ENCODE measurements at regions not wholly inside any gene's neighbourhood (a gene's known extent, or its start where the extent isn't known, plus 50 kb on each side); places are given as distances from the start of the nearest gene placed in this dataset.

DNA sequence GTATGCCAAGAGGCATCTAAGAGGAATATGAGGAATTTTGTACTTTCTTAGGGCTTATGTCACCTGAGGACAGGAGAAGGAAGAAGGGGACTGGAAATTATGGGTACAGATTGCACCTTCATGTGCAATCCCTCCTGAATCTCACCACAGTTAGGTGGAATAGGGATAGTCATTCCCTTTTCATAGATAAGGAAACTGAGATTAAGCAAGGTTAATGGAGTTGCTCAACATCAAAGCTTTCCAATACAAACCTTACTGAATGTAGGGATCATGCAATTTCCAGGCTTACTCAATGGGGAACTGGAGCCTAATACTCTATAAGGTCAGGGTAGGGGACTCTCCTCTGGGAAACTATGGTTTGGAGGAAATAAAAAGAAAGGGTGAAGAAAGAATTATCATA lies 133.0 kb downstream of the C11orf87 start:
- Histone ChIP-seq H3K36me3 (ENCODE audit: low read depth) (no peaks in the 10 kb centered on the region), H3K79me2 (ENCODE audit: low read depth) (no peaks in the 10 kb centered on the region), H3K4me1 (replicated peaks; ENCODE audit: insufficient read depth) (no peaks in the 10 kb centered on the region), H3K9me2 (ENCODE audit: insufficient read depth) (0 out of 2 replicates have a peak, but pooled peaks cover 5% of the 10 kb centered on the region), H3K27ac (no peak overlapping the region), H3K27me3 (ENCODE audit: insufficient read depth, low read depth) (no peaks in the 10 kb centered on the region), H3F3A (ENCODE audit: insufficient read depth, low read depth) (no peaks in the 10 kb centered on the region), H3K9me3 (ENCODE audit: insufficient read depth, low read depth) (peaks cover 4% of the 10 kb centered on the region; the same call in 1 of the 2 replicates), H3K4me3 (no peak overlapping the region), H3K4me2 (no peak overlapping the region), H2AFZ (no peak overlapping the region), H4K20me1 (ENCODE audit: insufficient read depth) (no peaks in the 10 kb centered on the region)
- CTCF ChIA-PET, result no interaction called here
- TF ChIP-seq, protein P1, sequence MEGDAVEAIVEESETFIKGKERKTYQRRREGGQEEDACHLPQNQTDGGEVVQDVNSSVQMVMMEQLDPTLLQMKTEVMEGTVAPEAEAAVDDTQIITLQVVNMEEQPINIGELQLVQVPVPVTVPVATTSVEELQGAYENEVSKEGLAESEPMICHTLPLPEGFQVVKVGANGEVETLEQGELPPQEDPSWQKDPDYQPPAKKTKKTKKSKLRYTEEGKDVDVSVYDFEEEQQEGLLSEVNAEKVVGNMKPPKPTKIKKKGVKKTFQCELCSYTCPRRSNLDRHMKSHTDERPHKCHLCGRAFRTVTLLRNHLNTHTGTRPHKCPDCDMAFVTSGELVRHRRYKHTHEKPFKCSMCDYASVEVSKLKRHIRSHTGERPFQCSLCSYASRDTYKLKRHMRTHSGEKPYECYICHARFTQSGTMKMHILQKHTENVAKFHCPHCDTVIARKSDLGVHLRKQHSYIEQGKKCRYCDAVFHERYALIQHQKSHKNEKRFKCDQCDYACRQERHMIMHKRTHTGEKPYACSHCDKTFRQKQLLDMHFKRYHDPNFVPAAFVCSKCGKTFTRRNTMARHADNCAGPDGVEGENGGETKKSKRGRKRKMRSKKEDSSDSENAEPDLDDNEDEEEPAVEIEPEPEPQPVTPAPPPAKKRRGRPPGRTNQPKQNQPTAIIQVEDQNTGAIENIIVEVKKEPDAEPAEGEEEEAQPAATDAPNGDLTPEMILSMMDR (conservative IDR thresholded peaks at IDR 0.05), result no peak
- no peak for TF ChIP-seq EZH2 (IDR thresholded peaks at IDR 0.05; ENCODE audit: low read depth)
- BruUV-seq (replicated peaks), result no TSS peak
- POLR2A ChIA-PET (ENCODE audit: unreplicated experiment), result no interaction called here
- DNase-seq, result no peak
- intact Hi-C loops (cut with micrococcal nuclease; ENCODE audit: unreplicated experiment), result no loop called here

DNA sequence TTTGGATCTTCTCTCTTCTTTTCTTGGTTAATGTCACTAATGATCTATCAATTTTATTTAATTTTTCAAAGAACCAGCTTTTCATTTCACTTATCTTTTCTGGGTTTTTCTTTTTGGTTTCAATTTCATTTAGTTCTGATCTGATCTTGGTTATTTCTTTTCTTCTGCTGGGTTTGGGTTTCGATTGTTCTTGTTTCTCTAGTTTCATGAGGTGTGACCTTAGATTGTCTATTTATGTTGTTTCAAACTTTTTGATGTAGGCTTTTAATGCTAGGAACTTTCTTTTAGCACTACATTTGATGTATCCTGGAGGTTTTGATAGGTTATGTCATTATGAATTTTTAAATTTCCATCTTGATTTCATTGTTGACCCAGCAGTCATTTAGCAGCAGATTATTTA lies 142.3 kb downstream of the C11orf87 start:
- H3K4me3 ChIP-seq, result no peak overlapping the region
- H2AFZ ChIP-seq, result no peak overlapping the region
- no peaks in the 10 kb centered on the region for H3K4me1 ChIP-seq (replicated peaks; ENCODE audit: insufficient read depth)
- no peaks in the 10 kb centered on the region for H3K79me2 ChIP-seq (ENCODE audit: low read depth)
- no peaks in the 10 kb centered on the region for H3K27me3 ChIP-seq (ENCODE audit: insufficient read depth, low read depth)
- no peak overlapping the region for H3K4me2 ChIP-seq
- H3F3A ChIP-seq (ENCODE audit: insufficient read depth, low read depth), result no peaks in the 10 kb centered on the region
- H4K20me1 ChIP-seq (ENCODE audit: insufficient read depth), result no peaks in the 10 kb centered on the region
- H3K27ac ChIP-seq, result no peak overlapping the region
- no peak for DNase-seq
- no peak for TF ChIP-seq EZH2 (IDR thresholded peaks at IDR 0.05; ENCODE audit: low read depth)
- TF ChIP-seq, protein P1 (conservative IDR thresholded peaks at IDR 0.05), result no peak
- no peaks in the 10 kb centered on the region for H3K9me3 ChIP-seq (ENCODE audit: insufficient read depth, low read depth)
- H3K9me2 ChIP-seq (ENCODE audit: insufficient read depth), result no peaks in the 10 kb centered on the region
- ChIA-PET POLR2A (ENCODE audit: unreplicated experiment) (no interaction called here), CTCF (no interaction called here)
- intact Hi-C loops (cut with micrococcal nuclease; ENCODE audit: unreplicated experiment), result no loop called here
- no peaks in the 10 kb centered on the region for H3K36me3 ChIP-seq (ENCODE audit: low read depth)
- BruUV-seq (replicated peaks), result no TSS peak

DNA sequence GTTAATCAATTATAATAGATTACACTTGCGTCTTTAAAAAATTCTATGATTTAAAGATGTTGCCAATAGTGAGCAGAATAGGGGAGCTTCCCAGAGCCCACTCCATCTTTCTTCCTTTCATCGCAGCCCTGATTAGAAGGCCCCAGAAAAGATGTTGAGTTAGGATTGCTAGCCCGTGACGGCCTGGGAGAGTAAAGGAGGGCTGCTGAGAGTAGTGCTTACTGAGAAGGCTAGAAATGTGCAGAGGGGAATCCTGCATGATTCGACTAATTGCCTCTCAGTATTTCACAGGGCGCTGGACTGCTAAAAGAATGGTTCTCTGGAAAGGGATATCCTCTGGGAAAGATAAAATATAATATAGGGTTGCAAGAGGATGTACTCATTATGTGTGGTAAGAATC lies 160.5 kb downstream of the C11orf87 start:
- H3K36me3 ChIP-seq (ENCODE audit: low read depth), result no peaks in the 10 kb centered on the region
- BruUV-seq (replicated peaks), result no TSS peak
- H3K4me3 ChIP-seq, result no peak overlapping the region
- no peaks in the 10 kb centered on the region for H3K9me3 ChIP-seq (ENCODE audit: insufficient read depth, low read depth)
- no peak for DNase-seq
- intact Hi-C loops (cut with micrococcal nuclease; ENCODE audit: unreplicated experiment), result no loop called here
- no peaks in the 10 kb centered on the region for H3K4me1 ChIP-seq (replicated peaks; ENCODE audit: insufficient read depth)
- TF ChIP-seq, protein P1 (conservative IDR thresholded peaks at IDR 0.05), result no peak
- no peak for TF ChIP-seq EZH2 (IDR thresholded peaks at IDR 0.05; ENCODE audit: low read depth)
- H3K27me3 ChIP-seq (ENCODE audit: insufficient read depth, low read depth), result no peaks in the 10 kb centered on the region
- H3K9me2 ChIP-seq (ENCODE audit: insufficient read depth), result no peaks in the 10 kb centered on the region
- ChIA-PET CTCF (no interaction called here), POLR2A (ENCODE audit: unreplicated experiment) (no interaction called here)
- no peaks in the 10 kb centered on the region for H4K20me1 ChIP-seq (ENCODE audit: insufficient read depth)
- H2AFZ ChIP-seq, result no peak overlapping the region
- H3F3A ChIP-seq (ENCODE audit: insufficient read depth, low read depth), result no peaks in the 10 kb centered on the region
- no peak overlapping the region for H3K4me2 ChIP-seq
- no peak overlapping the region for H3K27ac ChIP-seq
- H3K79me2 ChIP-seq (ENCODE audit: low read depth), result no peaks in the 10 kb centered on the region

Measured in PC-9 (cell line).